NCI-H128 (cell line): ENCODE measurements at regions not wholly inside any gene's neighbourhood (a gene's known extent, or its start where the extent isn't known, plus 50 kb on each side); places are given as distances from the start of the nearest gene placed in this dataset.
A peak's percentile ranks its signal among the peaks of the same experiment; 100 is the strongest.

Experiments
- DNase-seq: peaks from one replicate; lab custom pipeline; 2025; ENCODE audit not compliant: unreplicated experiment; lab: John Stamatoyannopoulos, UW

GRCh38 chr5:67259548-67260215, 63.1 kb upstream of the CD180 start:
- DNase-seq = no peak

DNA sequence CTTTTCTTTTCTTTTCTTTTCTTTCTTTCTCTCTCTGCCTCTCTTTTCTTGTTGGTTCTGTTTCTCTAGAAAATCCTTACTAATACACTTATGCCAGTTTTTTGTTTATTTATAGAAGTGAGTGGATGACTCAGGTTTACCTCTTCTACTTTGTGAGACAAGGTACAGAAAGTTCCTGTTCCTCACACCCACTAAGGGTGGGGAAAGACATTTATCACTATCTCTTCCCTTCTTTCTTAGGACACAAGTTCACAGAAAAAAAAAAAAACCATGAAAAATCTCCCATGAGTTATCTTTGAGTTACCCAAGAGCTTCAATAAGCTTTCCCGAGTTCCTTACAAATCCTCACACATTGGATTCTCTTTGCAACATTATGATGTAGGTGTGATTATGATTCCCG, 60.9 kb upstream of the CD180 start:
- no peak for DNase-seq

DNA sequence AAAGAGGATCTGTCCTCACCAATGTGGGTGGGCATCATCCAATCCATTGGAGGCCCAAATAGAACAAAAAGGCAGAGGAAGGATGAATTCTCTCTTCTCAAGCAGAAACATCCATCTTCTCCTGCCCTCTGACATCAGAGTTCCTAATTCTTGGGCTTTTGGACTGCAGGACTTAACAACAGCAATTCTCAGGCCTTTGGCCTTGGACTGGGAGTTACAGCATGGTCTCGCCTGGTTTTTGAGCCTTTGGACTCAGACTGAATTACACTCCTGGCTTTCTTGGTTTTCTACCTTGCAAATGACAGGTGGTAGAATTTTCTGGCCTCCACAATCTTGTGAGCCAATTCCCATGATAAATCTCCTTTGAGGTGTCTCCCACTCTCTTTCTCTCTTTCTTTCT, 60.5 kb upstream of the CD180 start:
- no peak for DNase-seq

GRCh38 chr5:67255881-67256280, 59.3 kb upstream of the CD180 start:
- DNase-seq = no peak

- DNase-seq = no peak
Observed at GRCh38 chr5:67253911-67254310, 57.3 kb upstream of the CD180 start.

DNA sequence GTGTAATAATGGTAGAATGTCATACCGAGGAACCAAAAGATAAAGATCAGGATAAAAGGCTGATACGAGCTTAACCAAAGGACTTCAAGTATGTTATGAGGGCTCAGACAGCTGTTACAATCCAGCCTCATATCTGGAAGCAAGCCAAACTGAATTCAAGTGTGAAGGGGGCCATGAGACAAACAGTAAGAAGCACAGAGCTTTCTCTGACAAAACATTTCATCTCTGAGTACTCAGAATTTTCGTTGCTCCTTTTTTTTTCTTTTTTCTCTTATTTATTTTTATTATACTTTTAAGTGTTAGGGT, 52.9 kb upstream of the CD180 start:
- no peak for DNase-seq

DNA sequence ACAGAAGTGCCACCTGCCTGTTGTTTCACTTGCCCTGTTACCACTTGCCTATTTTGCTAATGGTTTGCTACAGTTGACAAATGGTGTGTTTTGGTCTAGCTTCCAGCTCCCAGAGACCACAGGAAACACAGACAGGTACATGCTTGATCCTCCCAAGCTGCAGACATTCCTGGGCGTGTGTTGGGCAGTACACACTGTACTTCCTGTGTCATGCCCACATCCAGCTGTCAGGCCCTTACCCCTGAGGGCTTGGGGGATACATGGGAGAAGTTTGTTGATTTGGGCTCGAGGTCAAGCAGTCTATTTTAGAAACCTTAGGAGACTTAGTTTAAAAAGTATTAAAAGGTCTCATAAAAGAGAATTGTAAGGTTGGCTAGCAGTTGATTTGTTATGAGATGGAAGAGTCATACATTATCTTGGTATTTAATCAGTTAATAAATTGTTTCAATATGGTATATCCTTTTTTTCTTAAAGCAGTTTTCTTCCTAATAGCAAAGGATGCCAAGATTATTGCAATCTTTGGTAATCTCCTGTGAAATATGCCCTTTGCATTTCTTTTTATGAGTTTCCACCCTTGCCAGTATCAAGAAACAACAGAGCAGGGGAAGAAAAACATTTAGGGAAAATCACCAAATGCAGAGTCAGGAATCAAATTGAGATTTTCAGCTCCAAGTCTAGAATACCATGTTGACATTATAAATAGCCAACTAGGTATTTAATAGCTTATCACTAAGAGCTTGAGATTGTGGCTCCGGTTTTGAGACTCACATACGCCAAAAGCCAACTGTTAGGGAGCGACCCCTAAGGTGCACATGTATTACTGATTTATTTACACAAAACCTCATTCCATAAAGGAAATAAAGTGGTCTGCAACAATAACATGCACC, 52.3 kb upstream of the CD180 start:
- DNase-seq = no peak

DNA sequence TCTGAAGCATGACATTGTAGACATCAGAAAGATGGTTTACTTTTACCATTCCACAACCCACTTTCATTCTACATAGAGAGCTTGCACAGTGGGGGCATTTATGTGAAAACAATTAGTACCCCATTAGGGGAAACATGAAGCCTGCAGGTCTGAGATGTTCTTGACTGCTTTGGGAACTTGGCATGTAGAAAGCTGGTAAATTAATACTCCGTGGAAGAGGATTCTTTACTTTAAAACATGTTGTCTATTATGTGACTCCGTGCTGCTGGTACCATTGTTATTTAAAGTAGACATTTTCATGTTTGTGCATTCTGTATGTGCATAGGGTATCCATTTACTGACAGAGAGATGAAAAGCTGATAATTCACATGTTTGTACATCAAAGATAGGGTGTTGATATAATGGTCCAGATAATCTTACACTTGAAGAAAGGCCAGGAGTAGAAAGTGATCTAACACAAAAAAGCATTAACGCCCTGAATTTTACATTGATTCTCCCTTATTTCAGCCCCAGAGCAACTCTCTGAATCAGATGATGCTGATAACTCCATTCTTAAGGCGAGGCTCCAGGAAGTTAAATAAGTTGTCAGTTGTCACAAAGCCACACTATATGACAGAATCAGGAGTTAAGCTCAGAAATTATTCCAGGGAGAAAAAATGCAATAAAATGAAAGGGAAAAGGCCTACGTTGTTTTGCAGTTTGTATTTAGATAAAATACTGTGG, 50.1 kb upstream of the CD180 start:
- peak; percentile 48 for DNase-seq
